ENCODE measurements at regions not wholly inside any gene's neighbourhood (a gene's known extent, or its start where the extent isn't known, plus 50 kb on each side); places are given as distances from the start of the nearest gene placed in this dataset.

DNA sequence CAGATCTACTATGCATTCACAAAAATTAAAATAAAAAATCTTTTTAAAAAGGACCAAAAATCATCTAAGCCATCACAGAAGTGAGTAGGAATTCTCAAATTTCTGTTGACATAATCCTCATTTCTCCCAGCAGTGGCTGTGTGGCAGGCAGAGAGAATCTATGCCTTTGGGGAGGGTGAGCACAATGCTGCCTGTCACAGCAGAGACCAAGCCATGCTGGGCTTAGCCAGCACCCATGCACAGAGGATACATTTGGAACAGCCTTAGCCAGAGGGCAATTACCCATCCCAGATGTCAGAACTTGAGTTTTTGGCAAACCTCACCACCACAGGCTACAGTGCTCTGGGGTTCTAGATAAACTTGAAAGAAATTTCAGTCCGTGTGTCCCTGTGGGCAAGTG lies 1274.8 kb upstream of the ADGRL3 start:
- Histone ChIP-seq H3K27me3 (ENCODE audit: low read depth) (no peaks in the 10 kb centered on the region), H3K9me3 (no peaks in the 10 kb centered on the region), H3K36me3 (replicated peaks) (no peaks in the 10 kb centered on the region), H3K4me1 (no peaks in the 10 kb centered on the region), H3K4me3 (no peak overlapping the region)
- no peak for DNase-seq (ENCODE audit: low spot score in 2 of 2)
- in situ Hi-C loops (cut with MboI; ENCODE audit: low sequenced_read_pairs), result no loop called here

DNA sequence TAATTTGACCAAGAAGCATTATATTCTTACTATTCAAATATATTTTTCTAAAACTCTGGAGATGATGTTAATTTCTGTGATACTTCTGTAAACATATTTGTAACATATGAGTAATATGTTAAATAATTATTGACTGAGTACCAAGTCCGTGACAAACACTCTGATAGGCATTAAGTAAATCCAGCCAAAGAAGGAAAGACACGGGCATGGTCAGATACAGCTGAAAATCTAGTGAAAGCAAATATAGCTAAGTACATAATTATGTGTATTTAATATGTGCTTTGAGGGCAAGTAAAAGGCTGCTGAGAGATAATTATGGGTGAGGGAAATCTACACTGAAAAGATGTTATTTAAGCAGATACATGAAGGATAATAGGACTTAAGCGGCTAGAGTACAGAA lies 1263.6 kb upstream of the ADGRL3 start:
- Histone ChIP-seq H3K9me3 (no peaks in the 10 kb centered on the region), H3K36me3 (replicated peaks) (no peaks in the 10 kb centered on the region), H3K4me1 (no peaks in the 10 kb centered on the region), H3K4me3 (no peak overlapping the region), H3K27me3 (ENCODE audit: low read depth) (no peaks in the 10 kb centered on the region)
- in situ Hi-C loops (cut with MboI; ENCODE audit: low sequenced_read_pairs), result no loop called here
- DNase-seq (ENCODE audit: low spot score in 2 of 2), result no peak

DNA sequence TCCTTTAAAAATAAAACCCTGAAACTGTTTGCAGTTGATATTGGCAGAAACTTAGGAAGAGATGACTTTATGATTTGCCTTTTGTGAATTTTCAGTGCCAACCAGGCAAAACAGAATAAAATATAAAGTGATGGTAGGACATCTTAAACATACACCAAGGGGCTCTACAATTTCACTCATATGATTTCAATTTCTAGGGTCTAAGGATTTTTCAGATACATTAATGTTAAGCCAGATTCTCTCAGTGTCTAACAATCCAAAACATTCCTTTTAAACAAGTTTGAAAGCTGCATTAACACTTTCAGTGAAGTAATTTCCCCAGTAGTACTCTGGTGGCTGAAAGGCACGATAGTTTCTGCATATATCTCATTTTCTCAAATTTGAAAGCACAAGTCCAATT lies 1262.0 kb upstream of the ADGRL3 start:
- H3K27me3 ChIP-seq (ENCODE audit: low read depth), result no peaks in the 10 kb centered on the region
- in situ Hi-C loops (cut with MboI; ENCODE audit: low sequenced_read_pairs), result no loop called here
- H3K4me1 ChIP-seq, result no peaks in the 10 kb centered on the region
- no peaks in the 10 kb centered on the region for H3K36me3 ChIP-seq (replicated peaks)
- H3K4me3 ChIP-seq, result no peak overlapping the region
- no peak for DNase-seq (ENCODE audit: low spot score in 2 of 2)
- no peaks in the 10 kb centered on the region for H3K9me3 ChIP-seq

DNA sequence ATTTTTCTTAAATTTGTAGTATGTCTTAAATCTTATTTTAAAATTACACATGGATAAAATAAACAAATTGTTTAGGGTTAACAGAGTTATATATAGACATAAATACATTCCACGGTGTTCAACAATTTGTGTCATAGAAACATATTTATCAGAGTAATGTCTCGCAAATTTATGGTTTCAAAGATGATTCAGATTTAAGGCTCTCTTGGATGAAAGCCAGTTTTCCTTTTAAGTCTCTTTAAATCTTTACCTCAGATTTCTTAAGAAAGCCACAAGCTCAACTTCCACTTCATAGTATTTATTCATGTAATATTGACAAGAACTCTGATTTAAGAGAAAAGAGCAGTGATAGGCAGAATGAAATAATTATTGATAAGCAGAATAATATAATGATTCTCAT lies 1254.8 kb upstream of the ADGRL3 start:
- Histone ChIP-seq H3K4me1 (no peaks in the 10 kb centered on the region; the same call in 1 of the 2 replicates), H3K27me3 (ENCODE audit: low read depth) (no peaks in the 10 kb centered on the region), H3K9me3 (no peaks in the 10 kb centered on the region), H3K36me3 (replicated peaks) (no peaks in the 10 kb centered on the region), H3K4me3 (no peak overlapping the region)
- in situ Hi-C loops (cut with MboI; ENCODE audit: low sequenced_read_pairs), result no loop called here
- DNase-seq (ENCODE audit: low spot score in 2 of 2), result no peak

DNA sequence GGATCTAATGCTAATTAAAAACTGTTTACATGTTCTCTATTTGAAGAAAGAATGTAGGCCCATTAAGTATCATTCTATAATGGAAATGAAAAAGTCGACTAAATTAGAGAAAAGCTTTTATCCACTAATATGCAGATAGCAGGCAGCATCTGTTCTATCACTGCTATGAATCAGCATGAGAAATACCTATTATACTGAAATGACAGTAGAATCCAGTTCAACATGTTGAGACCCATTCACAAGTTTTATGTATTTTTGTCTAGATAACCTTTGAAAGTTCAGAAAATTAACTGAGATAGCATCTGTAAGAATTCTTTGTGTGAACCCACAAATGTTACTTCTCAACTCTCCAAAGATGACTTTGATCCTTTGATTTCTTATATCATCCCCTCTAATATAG lies 1254.4 kb upstream of the ADGRL3 start:
- H3K9me3 ChIP-seq, result no peaks in the 10 kb centered on the region

DNA sequence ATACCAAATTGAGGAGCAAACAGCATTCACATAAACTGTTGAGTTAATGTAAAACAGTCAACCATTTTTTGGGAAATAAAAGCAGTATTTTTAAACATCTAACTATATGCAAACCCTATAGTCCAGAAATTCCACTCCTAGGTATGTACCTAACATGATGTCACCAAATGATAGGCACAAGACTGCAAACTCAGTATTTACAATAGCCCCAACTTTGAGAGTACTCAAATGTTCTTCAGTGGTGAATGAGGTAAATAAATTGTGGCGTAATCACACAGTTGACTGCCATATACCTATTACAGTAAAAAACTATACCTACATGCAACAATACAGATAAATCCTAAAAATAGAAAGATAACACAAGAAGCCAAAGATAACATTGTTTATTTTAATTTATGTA lies 1243.8 kb upstream of the ADGRL3 start:
- no peak for DNase-seq (ENCODE audit: low spot score in 2 of 2)
- Histone ChIP-seq H3K27me3 (ENCODE audit: low read depth) (no peaks in the 10 kb centered on the region), H3K4me1 (no peaks in the 10 kb centered on the region), H3K4me3 (no peak overlapping the region), H3K36me3 (replicated peaks) (no peaks in the 10 kb centered on the region), H3K9me3 (no peaks in the 10 kb centered on the region)
- in situ Hi-C loops (cut with MboI; ENCODE audit: low sequenced_read_pairs), result no loop called here

More for the DNA sequence above, 1254.4 kb upstream of the ADGRL3 start:
- Histone ChIP-seq H3K4me3 (no peak overlapping the region), H3K4me1 (no peaks in the 10 kb centered on the region; the same call in 1 of the 2 replicates), H3K36me3 (replicated peaks) (no peaks in the 10 kb centered on the region), H3K27me3 (ENCODE audit: low read depth) (no peaks in the 10 kb centered on the region)
- no peak for DNase-seq (ENCODE audit: low spot score in 2 of 2)
- in situ Hi-C loops (cut with MboI; ENCODE audit: low sequenced_read_pairs), result no loop called here

DNA sequence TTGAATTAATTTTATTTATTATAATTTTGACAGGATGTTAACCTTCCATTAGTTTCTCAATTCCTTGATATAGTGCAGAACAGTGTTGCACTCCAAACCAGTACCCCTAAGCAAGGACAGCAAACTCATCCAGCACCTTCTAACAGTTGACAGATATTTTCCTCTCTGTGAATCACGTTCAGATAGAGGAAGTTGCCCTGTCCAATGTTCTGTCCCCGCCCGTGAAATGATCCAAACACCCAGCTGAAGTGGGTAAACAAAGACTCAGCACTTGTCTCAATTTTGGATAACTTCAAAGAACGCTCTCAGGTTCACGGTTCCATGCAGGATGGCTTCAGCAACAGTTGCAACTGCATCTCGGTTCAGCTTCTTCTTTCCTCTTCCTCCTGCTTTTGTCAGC lies 1240.0 kb upstream of the ADGRL3 start:
- H3K4me1 ChIP-seq, result no peaks in the 10 kb centered on the region
- no peaks in the 10 kb centered on the region for H3K9me3 ChIP-seq
- no peaks in the 10 kb centered on the region for H3K27me3 ChIP-seq (ENCODE audit: low read depth)
- in situ Hi-C loops (cut with MboI; ENCODE audit: low sequenced_read_pairs), result no loop called here
- H3K36me3 ChIP-seq (replicated peaks), result no peaks in the 10 kb centered on the region
- H3K4me3 ChIP-seq, result no peak overlapping the region
- no peak for DNase-seq (ENCODE audit: low spot score in 2 of 2)

DNA sequence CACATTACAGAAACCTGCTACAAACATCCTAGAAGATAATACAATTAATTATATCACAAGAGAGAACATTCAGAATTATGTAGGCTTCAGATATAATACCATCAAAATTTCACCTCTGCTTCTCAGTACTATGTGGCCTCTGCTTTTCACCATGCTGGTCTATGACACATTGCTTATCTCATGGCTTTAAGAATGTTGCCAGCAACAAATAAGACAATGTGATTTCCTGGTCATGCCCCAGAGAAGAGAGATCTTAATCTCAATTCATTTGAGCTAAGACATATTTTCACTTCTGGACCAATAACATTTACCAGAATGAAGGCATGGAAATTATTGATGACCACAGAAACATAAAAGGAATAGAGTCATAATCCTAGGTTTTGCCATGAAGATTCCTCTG lies 1233.4 kb upstream of the ADGRL3 start:
- H3K4me1 ChIP-seq, result peaks cover 11% of the 10 kb centered on the region
- H3K4me3 ChIP-seq, result no peak overlapping the region
- no peak for DNase-seq (ENCODE audit: low spot score in 2 of 2)
- H3K9me3 ChIP-seq, result no peaks in the 10 kb centered on the region
- no peaks in the 10 kb centered on the region for H3K36me3 ChIP-seq (replicated peaks)
- in situ Hi-C loops (cut with MboI; ENCODE audit: low sequenced_read_pairs), result no loop called here
- no peaks in the 10 kb centered on the region for H3K27me3 ChIP-seq (ENCODE audit: low read depth)

DNA sequence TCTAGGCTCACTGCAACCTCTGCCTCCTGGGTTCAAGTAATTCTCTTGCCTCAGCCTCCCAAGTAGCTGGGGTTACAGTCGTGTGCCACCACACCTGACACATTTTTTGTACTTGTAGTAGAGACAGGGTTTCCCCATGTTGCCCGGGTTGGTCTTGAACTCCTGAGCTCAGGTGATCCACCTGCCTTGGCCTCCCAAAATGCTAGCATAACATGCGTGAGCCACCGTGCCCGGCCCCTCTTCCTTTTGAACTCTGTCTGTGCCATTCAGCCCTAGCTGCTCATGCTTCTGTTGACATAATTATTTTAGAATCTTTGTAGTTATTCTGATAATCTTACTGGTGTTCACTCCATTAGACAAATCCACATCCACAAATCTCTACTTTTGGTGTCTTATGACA lies 1231.3 kb upstream of the ADGRL3 start:
- Histone ChIP-seq H3K9me3 (no peaks in the 10 kb centered on the region), H3K4me3 (no peak overlapping the region), H3K36me3 (replicated peaks) (no peaks in the 10 kb centered on the region), H3K4me1 (peaks cover 11% of the 10 kb centered on the region), H3K27me3 (ENCODE audit: low read depth) (no peaks in the 10 kb centered on the region)
- DNase-seq (ENCODE audit: low spot score in 2 of 2), result no peak
- in situ Hi-C loops (cut with MboI; ENCODE audit: low sequenced_read_pairs), result no loop called here

DNA sequence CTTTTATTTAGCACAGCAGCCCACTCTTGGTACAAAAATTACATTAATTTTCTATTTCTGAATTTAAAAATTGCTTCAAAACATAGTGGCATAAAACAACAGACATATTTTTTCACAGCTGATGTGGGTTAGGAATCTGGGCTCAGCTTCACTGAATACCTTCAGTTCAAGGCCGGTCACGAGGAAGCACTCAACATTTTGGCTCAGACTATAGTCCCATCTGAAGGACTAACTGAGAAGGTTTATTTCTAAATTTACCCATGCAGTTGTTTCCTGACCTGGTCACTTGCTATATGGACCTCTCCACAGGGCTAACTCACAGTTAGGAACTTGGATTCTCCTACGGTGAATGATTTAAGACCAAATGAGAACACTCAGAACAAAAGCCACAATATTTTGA lies 1230.2 kb upstream of the ADGRL3 start:
- in situ Hi-C loops (cut with MboI; ENCODE audit: low sequenced_read_pairs), result no loop called here
- no peak for DNase-seq (ENCODE audit: low spot score in 2 of 2)

DNA sequence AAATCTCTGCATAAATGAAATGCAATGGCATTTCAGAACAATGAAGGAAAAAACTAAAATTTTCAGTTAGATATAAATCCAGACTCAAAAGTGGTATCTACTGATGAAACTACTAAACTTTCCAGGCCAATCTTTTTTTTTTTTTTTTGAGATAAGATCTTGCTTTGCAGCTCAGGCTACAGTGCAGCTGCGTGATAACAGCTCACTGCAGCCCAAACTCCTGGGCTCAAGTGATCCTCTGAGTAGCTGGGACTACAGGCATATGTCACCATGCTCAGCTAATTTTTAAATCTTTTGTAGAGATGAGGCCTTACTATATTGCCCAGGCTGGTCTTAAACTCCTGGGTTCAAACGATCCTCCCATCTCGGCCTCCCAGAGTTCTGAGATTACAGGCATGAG lies 1228.2 kb upstream of the ADGRL3 start:
- H3K9me3 ChIP-seq, result no peaks in the 10 kb centered on the region
- H3K4me1 ChIP-seq, result peaks cover 11% of the 10 kb centered on the region
- H3K27me3 ChIP-seq (ENCODE audit: low read depth), result no peaks in the 10 kb centered on the region
- no peak overlapping the region for H3K4me3 ChIP-seq
- H3K36me3 ChIP-seq (replicated peaks), result no peaks in the 10 kb centered on the region
- no peak for DNase-seq (ENCODE audit: low spot score in 2 of 2)
- in situ Hi-C loops (cut with MboI; ENCODE audit: low sequenced_read_pairs), result no loop called here

More for the DNA sequence above, 1230.2 kb upstream of the ADGRL3 start:
- Histone ChIP-seq H3K4me3 (no peak overlapping the region), H3K36me3 (replicated peaks) (no peaks in the 10 kb centered on the region), H3K27me3 (ENCODE audit: low read depth) (no peaks in the 10 kb centered on the region), H3K9me3 (no peaks in the 10 kb centered on the region), H3K4me1 (peaks cover 11% of the 10 kb centered on the region)

DNA sequence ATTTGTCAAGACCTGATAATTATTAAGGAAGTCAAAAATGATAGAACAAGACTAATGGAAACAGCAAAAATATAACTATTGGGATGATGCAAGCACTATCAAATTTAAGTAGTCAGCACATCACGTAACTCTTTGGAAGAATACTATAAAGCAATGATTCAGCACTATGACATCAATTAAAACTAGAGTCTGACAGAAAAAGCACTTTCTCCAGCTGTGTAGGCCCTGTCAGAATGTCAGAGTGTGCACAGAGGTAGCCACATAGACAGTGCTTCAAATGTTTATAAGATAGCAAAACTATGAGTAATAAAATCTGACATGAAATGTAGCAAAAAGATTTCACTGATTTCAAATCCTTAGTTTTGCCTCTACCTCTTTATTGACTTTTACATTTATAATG lies 1226.6 kb upstream of the ADGRL3 start:
- in situ Hi-C loops (cut with MboI; ENCODE audit: low sequenced_read_pairs), result no loop called here
- no peak for DNase-seq (ENCODE audit: low spot score in 2 of 2)

DNA sequence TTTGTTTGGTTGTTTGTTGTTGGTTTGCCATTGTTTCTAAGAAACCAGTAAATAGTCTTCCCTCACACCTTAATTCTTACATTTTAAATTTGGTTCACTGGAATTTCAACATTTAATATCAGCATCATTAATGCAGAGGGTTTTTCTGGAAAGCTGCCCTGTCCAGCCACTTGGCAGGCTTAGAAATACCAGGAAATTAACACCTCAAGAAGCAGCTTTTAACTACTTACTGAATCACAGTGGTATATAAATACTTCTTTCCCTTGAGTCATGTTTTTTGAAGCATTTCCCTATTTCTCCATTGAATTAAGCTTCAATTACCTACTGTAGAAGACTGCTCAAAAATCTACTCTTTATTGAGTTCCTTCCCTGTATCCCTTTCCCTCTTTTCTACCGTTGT lies 1221.1 kb upstream of the ADGRL3 start:
- Histone ChIP-seq H3K9me3 (no peaks in the 10 kb centered on the region), H3K36me3 (replicated peaks) (no peaks in the 10 kb centered on the region), H3K4me1 (no peaks in the 10 kb centered on the region), H3K27me3 (ENCODE audit: low read depth) (no peaks in the 10 kb centered on the region), H3K4me3 (no peak overlapping the region)
- DNase-seq (ENCODE audit: low spot score in 2 of 2), result no peak
- in situ Hi-C loops (cut with MboI; ENCODE audit: low sequenced_read_pairs), result no loop called here

More for the DNA sequence above, 1226.6 kb upstream of the ADGRL3 start:
- no peaks in the 10 kb centered on the region for H3K27me3 ChIP-seq (ENCODE audit: low read depth)
- H3K9me3 ChIP-seq, result no peaks in the 10 kb centered on the region
- H3K36me3 ChIP-seq (replicated peaks), result no peaks in the 10 kb centered on the region
- no peak overlapping the region for H3K4me3 ChIP-seq
- peaks cover 11% of the 10 kb centered on the region for H3K4me1 ChIP-seq

DNA sequence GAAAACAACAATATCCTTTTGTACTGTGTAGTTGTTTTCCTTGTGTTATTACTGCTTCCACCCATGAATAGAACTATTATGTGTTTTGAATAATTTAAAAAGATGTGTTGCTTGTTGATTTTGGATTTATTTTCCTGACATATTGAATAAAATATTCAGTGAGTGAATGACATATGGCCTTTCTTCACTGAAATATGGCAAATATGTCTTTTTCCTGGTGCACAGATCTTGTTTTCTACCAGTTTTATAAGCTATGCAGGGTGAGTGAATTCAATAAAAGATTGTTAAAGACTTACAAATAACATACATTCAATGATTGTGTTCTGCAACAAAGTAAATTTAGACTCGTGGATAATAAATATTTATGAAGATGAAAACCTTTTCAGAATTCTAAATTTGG lies 1216.3 kb upstream of the ADGRL3 start:
- no peaks in the 10 kb centered on the region for H3K4me1 ChIP-seq
- no peak for DNase-seq (ENCODE audit: low spot score in 2 of 2)
- no peaks in the 10 kb centered on the region for H3K27me3 ChIP-seq (ENCODE audit: low read depth)
- H3K36me3 ChIP-seq (replicated peaks), result no peaks in the 10 kb centered on the region
- no peak overlapping the region for H3K4me3 ChIP-seq
- no peaks in the 10 kb centered on the region for H3K9me3 ChIP-seq
- in situ Hi-C loops (cut with MboI; ENCODE audit: low sequenced_read_pairs), result no loop called here

DNA sequence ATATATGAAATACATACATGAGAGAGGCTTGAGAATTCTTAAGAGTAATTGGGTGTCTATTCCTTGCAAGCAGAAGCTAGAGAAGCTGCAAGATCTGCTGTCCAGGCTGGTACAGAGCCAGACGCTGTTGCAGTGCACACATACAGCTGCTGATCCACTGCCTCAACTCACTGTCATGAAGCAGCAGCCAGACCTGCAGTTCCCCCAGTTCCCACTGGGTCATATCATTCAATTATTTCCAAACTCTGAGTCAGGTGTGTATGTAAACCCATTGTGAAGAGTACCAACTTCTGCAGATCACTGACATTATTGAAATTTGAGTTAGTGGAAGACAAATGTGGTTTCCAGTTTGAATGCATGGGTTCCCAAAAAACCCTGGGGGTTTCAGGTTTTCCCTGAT lies 1212.8 kb upstream of the ADGRL3 start:
- H3K4me3 ChIP-seq, result no peak overlapping the region
- no peaks in the 10 kb centered on the region for H3K36me3 ChIP-seq (replicated peaks)
- in situ Hi-C loops (cut with MboI; ENCODE audit: low sequenced_read_pairs), result no loop called here
- no peak for DNase-seq (ENCODE audit: low spot score in 2 of 2)
- no peaks in the 10 kb centered on the region for H3K9me3 ChIP-seq
- H3K27me3 ChIP-seq (ENCODE audit: low read depth), result no peaks in the 10 kb centered on the region
- H3K4me1 ChIP-seq, result no peaks in the 10 kb centered on the region
